ENCODE measurements at regions not wholly inside any gene's neighbourhood (a gene's known extent, or its start where the extent isn't known, plus 50 kb on each side); places are given as distances from the start of the nearest gene placed in this dataset.

DNA sequence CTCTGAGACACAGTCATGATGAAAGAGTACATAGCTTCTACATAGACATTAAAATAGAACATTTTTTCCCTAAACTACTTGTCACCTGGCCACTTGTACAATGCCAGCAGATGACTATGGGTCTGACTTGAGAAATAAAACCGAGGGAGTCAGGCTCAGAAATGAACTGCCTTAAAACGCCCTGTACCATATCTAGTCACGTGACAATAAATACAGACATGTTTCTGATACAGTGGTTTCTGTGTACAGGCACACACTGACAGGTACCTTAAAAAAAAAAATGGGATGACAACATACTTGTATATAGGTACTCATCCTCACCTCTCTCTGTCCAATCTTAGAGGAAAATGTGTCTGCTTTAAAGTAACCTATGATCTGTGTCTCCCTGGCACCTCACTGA is 144.1 kb downstream of the SH3BGRL2 start:
- peaks cover 4% of the 10 kb centered on the region for H3K27me3 Mint-ChIP-seq
- ChIA-PET POLR2A (no interaction called here), CTCF (interaction anchor here (1.0 to 1.6 kb wide), 4 partner anchors 9 to 95 kb away, joined by 3 to 10 read pairs (median 4); no protein-coding TSS in a partner anchor)
- H3K9me3 Mint-ChIP-seq (ENCODE audit: low read depth) = no peaks in the 10 kb centered on the region
- no peak overlapping the region for H3K27ac Mint-ChIP-seq
- intact Hi-C loops (cut with DNase I, micrococcal nuclease) = loop anchor here (5.0 kb wide), 3 partner anchors 317 to 1977 kb away; partner anchors contain the start of genes TENT5A (in 2 of the 2) and BCKDHB (in 1 of the 2)
- H3K36me3 Mint-ChIP-seq (ENCODE audit: low read depth) = no peaks in the 10 kb centered on the region
- ATAC-seq (no peak), DNase-seq (no peak)
- H3K4me3 Mint-ChIP-seq = no peak overlapping the region
- H3K4me1 Mint-ChIP-seq = peaks cover 7% of the 10 kb centered on the region

DNA sequence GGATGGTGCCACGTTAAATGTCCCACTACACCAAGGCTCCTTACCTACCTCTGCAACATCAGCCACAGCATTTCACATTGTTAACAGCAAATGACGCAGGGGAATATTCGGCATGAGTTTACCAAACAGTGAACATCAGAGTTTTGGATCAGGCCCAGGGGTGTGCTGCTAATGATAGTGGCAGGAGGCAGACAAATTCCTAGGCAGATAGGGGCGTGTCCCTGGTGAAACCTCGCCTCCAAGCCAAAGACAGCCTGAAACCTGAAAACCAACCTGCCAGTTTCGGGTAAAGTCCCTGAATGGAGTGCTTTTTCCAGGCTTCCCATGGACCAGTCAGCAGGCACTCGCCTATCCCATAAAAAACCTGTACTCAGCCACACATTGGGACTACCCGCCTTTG is 133.6 kb downstream of the SH3BGRL2 start:
- DNase-seq (no peak), ATAC-seq (no peak)
- no peaks in the 10 kb centered on the region for H3K4me1 Mint-ChIP-seq
- ChIA-PET POLR2A (no interaction called here), CTCF (no interaction called here)
- intact Hi-C loops (cut with DNase I, micrococcal nuclease) = no loop called here
- no peak overlapping the region for H3K27ac Mint-ChIP-seq
- H3K9me3 Mint-ChIP-seq (ENCODE audit: low read depth) = peaks cover 4% of the 10 kb centered on the region
- H3K36me3 Mint-ChIP-seq (ENCODE audit: low read depth) = no peaks in the 10 kb centered on the region
- no peak overlapping the region for H3K4me3 Mint-ChIP-seq
- peaks cover 10% of the 10 kb centered on the region for H3K27me3 Mint-ChIP-seq

DNA sequence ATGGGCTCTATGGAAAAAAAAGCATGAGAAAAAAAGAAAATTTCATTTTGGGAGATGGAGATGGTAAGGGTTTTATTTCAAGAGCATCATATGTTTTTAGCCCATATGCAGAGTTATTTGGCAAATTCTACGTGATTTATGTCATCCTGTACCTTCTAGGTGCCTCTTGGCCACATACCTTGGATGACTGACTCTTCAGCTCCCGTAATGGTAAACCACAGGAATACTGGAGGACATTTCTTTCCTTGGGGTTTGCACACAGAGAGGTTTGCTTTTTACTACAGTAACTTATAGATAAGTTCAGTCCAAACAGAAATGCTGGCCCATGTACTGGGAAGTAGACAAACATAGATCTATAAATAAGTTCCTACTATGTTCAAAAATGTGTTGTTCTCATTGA is 132.2 kb downstream of the SH3BGRL2 start:
- H3K36me3 Mint-ChIP-seq (ENCODE audit: low read depth) = no peaks in the 10 kb centered on the region
- H3K27me3 Mint-ChIP-seq = peaks cover 15% of the 10 kb centered on the region
- H3K4me3 Mint-ChIP-seq = no peak overlapping the region
- no peak overlapping the region for H3K27ac Mint-ChIP-seq
- CTCF ChIA-PET = interaction anchor here (1.2 kb wide), 1 partner anchor 10 kb away, joined by 5 read pairs; no protein-coding TSS in a partner anchor
- H3K9me3 Mint-ChIP-seq (ENCODE audit: low read depth) = no peaks in the 10 kb centered on the region
- H3K4me1 Mint-ChIP-seq = no peaks in the 10 kb centered on the region
- intact Hi-C loops (cut with DNase I, micrococcal nuclease) = no loop called here
- POLR2A ChIA-PET = interaction anchor here (0.6 kb wide), 1 partner anchor 230 kb away, joined by 5 read pairs; no protein-coding TSS in a partner anchor
- no peak for ATAC-seq
- DNase-seq = no peak

DNA sequence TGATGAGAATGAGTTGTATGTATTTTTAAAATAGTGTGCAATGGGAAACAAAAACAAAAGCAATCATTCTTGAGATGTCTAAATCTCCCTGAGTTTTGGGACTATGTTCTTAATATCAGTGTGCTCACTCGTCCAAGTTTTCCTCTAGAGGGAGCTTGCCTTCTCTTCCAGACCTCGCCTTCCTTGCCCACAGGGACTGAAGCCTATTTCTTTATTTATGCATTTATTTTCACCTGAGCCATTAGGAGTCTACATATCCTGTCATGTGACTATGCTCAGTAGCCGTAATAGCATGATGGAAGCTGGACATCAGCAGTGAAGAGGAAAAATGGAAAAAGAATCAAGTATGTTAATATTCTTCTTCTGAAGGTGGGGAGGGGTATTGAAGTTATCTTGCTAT is 131.2 kb downstream of the SH3BGRL2 start:
- no peak overlapping the region for H3K27ac Mint-ChIP-seq

DNA sequence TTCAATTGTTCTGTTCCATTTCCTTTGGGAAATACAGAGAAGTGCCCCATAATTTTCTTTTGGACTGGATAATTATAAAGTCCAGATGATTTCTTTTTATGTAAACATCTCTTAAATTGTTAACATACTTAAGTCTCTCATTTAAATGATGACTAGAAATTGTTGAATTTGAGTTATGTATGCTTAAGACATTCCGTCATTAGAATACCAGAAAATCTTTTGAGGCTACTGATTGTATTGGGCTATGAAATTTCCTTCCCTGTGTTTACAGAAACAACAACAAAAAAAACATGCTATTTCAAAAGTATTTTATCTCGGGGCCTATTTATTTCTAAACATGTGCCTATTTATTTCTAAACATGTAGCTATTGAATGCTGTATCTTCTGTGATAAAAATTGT is 125.4 kb downstream of the SH3BGRL2 start:
- no peak overlapping the region for H3K27ac Mint-ChIP-seq
- DNase-seq (no peak), ATAC-seq (no peak)
- ChIA-PET POLR2A (no interaction called here), CTCF (no interaction called here)
- H3K4me1 Mint-ChIP-seq = no peaks in the 10 kb centered on the region
- no peaks in the 10 kb centered on the region for H3K36me3 Mint-ChIP-seq (ENCODE audit: low read depth)
- peaks cover 16% of the 10 kb centered on the region for H3K27me3 Mint-ChIP-seq
- H3K9me3 Mint-ChIP-seq (ENCODE audit: low read depth) = no peaks in the 10 kb centered on the region
- intact Hi-C loops (cut with DNase I, micrococcal nuclease) = no loop called here
- no peak overlapping the region for H3K4me3 Mint-ChIP-seq

More for the DNA sequence above, 131.2 kb downstream of the SH3BGRL2 start:
- CTCF ChIA-PET = interaction anchor here (0.6 to 1.2 kb wide), 3 partner anchors 11 to 108 kb away, joined by 3 to 5 read pairs (median 3); no protein-coding TSS in a partner anchor
- POLR2A ChIA-PET = no interaction called here
- no peak for DNase-seq
- Mint-ChIP-seq H3K4me1 (no peaks in the 10 kb centered on the region), H3K27me3 (peaks cover 13% of the 10 kb centered on the region), H3K36me3 (ENCODE audit: low read depth) (no peaks in the 10 kb centered on the region), H3K4me3 (no peak overlapping the region), H3K9me3 (ENCODE audit: low read depth) (no peaks in the 10 kb centered on the region)
- intact Hi-C loops (cut with DNase I, micrococcal nuclease) = no loop called here
- no peak for ATAC-seq

DNA sequence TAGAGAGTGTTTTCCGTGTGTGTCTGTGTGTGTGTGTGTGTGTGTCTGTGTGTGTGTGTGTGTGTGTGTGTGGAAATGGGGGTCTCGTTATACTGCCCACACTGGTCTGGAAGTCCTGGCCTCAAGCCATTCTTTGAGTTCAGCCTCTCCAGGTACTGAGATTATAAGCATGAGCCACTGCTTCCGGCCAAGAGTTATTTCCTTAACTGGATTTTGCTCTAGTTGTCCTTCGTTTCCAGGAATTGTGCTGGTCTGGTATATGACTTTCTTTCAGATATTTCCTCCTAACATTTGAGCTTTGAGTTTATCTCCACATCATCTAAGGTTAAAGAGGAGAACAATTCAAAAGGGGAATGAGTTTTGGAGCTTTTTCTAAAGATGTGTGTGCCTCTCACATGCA is 124.8 kb downstream of the SH3BGRL2 start:
- DNase-seq = no peak
- ChIA-PET CTCF (no interaction called here), POLR2A (no interaction called here)
- no peak overlapping the region for H3K27ac Mint-ChIP-seq
- no peaks in the 10 kb centered on the region for H3K4me1 Mint-ChIP-seq
- H3K27me3 Mint-ChIP-seq = peaks cover 17% of the 10 kb centered on the region
- H3K36me3 Mint-ChIP-seq (ENCODE audit: low read depth) = no peaks in the 10 kb centered on the region
- intact Hi-C loops (cut with DNase I, micrococcal nuclease) = no loop called here
- no peaks in the 10 kb centered on the region for H3K9me3 Mint-ChIP-seq (ENCODE audit: low read depth)
- no peak overlapping the region for H3K4me3 Mint-ChIP-seq
- no peak for ATAC-seq
